ENCODE measurements at regions not wholly inside any gene's neighbourhood (a gene's known extent, or its start where the extent isn't known, plus 50 kb on each side); places are given as distances from the start of the nearest gene placed in this dataset.

DNA sequence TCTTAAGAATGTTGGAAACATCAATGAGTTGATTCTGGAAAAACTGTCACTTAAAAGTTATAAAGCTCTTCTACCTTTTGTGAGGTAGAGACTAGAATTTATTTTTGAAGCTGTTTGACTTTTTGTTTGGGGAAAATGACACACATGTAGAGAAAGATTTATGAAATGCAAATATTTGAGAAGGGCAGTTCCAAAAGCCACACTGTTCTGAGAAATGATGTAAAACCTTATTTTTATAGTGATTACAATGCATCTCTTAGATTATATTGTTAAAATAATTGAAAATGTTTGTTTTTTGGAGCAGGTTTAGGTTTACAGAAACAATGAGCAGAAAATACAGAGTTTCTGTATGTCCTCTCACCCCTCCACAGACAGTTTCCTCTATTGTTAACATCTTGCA is 116.1 kb upstream of the CMC1 start:
- H3K36me3 ChIP-seq (ENCODE audit: control insufficient read depth in 2 of 2, extremely low read depth in 1 of 2, insufficient read depth in 2 of 2, low read length in 2 of 2) = no peaks in the 10 kb centered on the region
- H4K20me1 ChIP-seq (replicated peaks; ENCODE audit: control insufficient read depth, extremely low read depth, insufficient read depth, low read length) = no peaks in the 10 kb centered on the region
- H2AFZ ChIP-seq (ENCODE audit: low read depth, low read length) = no peak overlapping the region
- dilution Hi-C loops (cut with MboI; ENCODE audit: extremely low pct_ligation_motif_present, low sequenced_read_pairs) = no loop called here
- POLR2A ChIA-PET = no interaction called here
- H3K4me2 ChIP-seq (ENCODE audit: insufficient read depth, low read length) = no peak overlapping the region
- no peaks in the 10 kb centered on the region for H3K4me1 ChIP-seq (ENCODE audit: control insufficient read depth, extremely low read depth, insufficient read depth, low read length)
- intact Hi-C loops (cut with micrococcal nuclease) = no loop called here
- DNase-seq (ENCODE audit: low read depth, low spot score) (no peak), FAIRE-seq (no peak)
- H3K9ac ChIP-seq (replicated peaks; ENCODE audit: extremely low read depth, insufficient read depth, low read length) = no peak overlapping the region
- no TSS peak for BruUV-seq (replicated peaks)
- no peak overlapping the region for H3K27ac ChIP-seq (ENCODE audit: insufficient read depth, low read depth, low read length)
- no peak overlapping the region for H3K4me3 ChIP-seq (replicated peaks in 1 of 3; ENCODE audit: insufficient read depth in 1 of 3, low read depth in 1 of 3, low read length in 3 of 3)
- no peaks in the 10 kb centered on the region for H3K9me3 ChIP-seq (replicated peaks; ENCODE audit: control insufficient read depth, insufficient read depth, low read length)
- TF ChIP-seq EZH2 (IDR thresholded peaks at IDR 0.05; ENCODE audit: borderline replicate concordance, low read depth, low read length, severe bottlenecking) = no peak
- TF ChIP-seq FOS (IDR thresholded peaks at IDR 0.05; ENCODE audit: borderline replicate concordance, insufficient read depth, low read length) = no peak
- TF ChIP-seq, protein P1, sequence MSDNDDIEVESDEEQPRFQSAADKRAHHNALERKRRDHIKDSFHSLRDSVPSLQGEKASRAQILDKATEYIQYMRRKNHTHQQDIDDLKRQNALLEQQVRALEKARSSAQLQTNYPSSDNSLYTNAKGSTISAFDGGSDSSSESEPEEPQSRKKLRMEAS (IDR thresholded peaks at IDR 0.05; ENCODE audit: insufficient read depth, insufficient read length) = no peak
- TF ChIP-seq POLR2AphosphoS5 (IDR thresholded peaks at IDR 0.05; ENCODE audit: insufficient read depth, low read depth, low read length) = no peak
- TF ChIP-seq JUN (IDR thresholded peaks at IDR 0.05; ENCODE audit: borderline replicate concordance, insufficient read depth, insufficient read length, low read depth) = no peak
- TF ChIP-seq, protein P2, sequence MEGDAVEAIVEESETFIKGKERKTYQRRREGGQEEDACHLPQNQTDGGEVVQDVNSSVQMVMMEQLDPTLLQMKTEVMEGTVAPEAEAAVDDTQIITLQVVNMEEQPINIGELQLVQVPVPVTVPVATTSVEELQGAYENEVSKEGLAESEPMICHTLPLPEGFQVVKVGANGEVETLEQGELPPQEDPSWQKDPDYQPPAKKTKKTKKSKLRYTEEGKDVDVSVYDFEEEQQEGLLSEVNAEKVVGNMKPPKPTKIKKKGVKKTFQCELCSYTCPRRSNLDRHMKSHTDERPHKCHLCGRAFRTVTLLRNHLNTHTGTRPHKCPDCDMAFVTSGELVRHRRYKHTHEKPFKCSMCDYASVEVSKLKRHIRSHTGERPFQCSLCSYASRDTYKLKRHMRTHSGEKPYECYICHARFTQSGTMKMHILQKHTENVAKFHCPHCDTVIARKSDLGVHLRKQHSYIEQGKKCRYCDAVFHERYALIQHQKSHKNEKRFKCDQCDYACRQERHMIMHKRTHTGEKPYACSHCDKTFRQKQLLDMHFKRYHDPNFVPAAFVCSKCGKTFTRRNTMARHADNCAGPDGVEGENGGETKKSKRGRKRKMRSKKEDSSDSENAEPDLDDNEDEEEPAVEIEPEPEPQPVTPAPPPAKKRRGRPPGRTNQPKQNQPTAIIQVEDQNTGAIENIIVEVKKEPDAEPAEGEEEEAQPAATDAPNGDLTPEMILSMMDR (IDR thresholded peaks at IDR 0.05; ENCODE audit: extremely low read depth in 1 of 2, insufficient read depth in 1 of 2, low read depth in 1 of 2, low read length in 2 of 2) = no peak
- no peak for TF ChIP-seq GATA2 (IDR thresholded peaks at IDR 0.05; ENCODE audit: insufficient read depth, insufficient read length, low read depth, low read length)
- no peak for TF ChIP-seq MYC (IDR thresholded peaks at IDR 0.05; ENCODE audit: low read depth, low read length)
- TF ChIP-seq POLR2A (IDR thresholded peaks at IDR 0.05; ENCODE audit: low read depth, low read length) = no peak
- CTCF ChIA-PET = no interaction called here
- H3K27me3 ChIP-seq (ENCODE audit: control insufficient read depth in 2 of 2, insufficient read depth in 2 of 2, low read length in 2 of 2) = no peaks in the 10 kb centered on the region
- H3K9me1 ChIP-seq (replicated peaks; ENCODE audit: control insufficient read depth, extremely low read depth, insufficient read depth, low read length) = no peaks in the 10 kb centered on the region
- H3K79me2 ChIP-seq (ENCODE audit: control insufficient read depth, insufficient read depth, low read length) = no peaks in the 10 kb centered on the region
